ENCODE measurements at regions not wholly inside any gene's neighbourhood (a gene's known extent, or its start where the extent isn't known, plus 50 kb on each side); places are given as distances from the start of the nearest gene placed in this dataset.

DNA sequence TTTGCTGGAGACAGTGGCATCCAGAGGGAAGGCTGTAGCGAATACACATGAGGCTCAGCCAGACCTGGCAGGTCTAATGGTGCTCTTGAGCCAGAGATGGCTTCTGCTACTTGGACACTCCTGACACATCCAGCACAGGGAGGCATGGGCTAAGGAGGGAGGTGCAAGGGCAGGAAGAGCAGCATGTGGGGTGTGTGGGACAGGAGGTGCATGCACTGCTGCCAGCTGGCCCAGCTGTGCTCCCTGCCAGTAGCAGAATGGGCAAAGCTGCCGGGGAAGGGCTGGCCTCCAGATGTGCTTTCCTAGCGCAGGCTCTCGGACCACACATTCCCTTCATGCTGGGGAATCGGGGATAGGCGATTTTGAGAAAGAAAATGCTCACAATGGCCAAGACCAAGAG lies 309.2 kb downstream of the CDC5L start:
- DNase-seq (ENCODE audit: extremely low read depth, insufficient read length) = no peak
- no peaks in the 10 kb centered on the region for H3K27me3 ChIP-seq (replicated peaks; ENCODE audit: control insufficient read depth, insufficient read depth, low read length)
- no peak overlapping the region for H3K4me3 ChIP-seq (replicated peaks; ENCODE audit: low read depth, low read length)
- TF ChIP-seq, protein P1, sequence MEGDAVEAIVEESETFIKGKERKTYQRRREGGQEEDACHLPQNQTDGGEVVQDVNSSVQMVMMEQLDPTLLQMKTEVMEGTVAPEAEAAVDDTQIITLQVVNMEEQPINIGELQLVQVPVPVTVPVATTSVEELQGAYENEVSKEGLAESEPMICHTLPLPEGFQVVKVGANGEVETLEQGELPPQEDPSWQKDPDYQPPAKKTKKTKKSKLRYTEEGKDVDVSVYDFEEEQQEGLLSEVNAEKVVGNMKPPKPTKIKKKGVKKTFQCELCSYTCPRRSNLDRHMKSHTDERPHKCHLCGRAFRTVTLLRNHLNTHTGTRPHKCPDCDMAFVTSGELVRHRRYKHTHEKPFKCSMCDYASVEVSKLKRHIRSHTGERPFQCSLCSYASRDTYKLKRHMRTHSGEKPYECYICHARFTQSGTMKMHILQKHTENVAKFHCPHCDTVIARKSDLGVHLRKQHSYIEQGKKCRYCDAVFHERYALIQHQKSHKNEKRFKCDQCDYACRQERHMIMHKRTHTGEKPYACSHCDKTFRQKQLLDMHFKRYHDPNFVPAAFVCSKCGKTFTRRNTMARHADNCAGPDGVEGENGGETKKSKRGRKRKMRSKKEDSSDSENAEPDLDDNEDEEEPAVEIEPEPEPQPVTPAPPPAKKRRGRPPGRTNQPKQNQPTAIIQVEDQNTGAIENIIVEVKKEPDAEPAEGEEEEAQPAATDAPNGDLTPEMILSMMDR (IDR thresholded peaks at IDR 0.05; ENCODE audit: insufficient read depth, low read length, poor library complexity, severe bottlenecking) = no peak
- H3K36me3 ChIP-seq (ENCODE audit: control insufficient read depth, insufficient read depth, low read length) = no peaks in the 10 kb centered on the region

- Histone ChIP-seq H3K27me3 (replicated peaks; ENCODE audit: control insufficient read depth, insufficient read depth, low read length) (no peaks in the 10 kb centered on the region), H3K4me3 (replicated peaks; ENCODE audit: low read depth, low read length) (no peak overlapping the region), H3K36me3 (ENCODE audit: control insufficient read depth, insufficient read depth, low read length) (no peaks in the 10 kb centered on the region)
- DNase-seq (ENCODE audit: extremely low read depth, insufficient read length) = no peak
- TF ChIP-seq, protein P1 (IDR thresholded peaks at IDR 0.05; ENCODE audit: insufficient read depth, low read length, poor library complexity, severe bottlenecking) = no peak
Measured at GRCh38 chr6:44697327-44697726, 309.8 kb downstream of the CDC5L start.

GRCh38 chr6:44698602-44699001 lies 311.1 kb downstream of the CDC5L start:
- TF ChIP-seq, protein P1 (IDR thresholded peaks at IDR 0.05; ENCODE audit: insufficient read depth, low read length, poor library complexity, severe bottlenecking) = no peak
- Histone ChIP-seq H3K4me3 (replicated peaks; ENCODE audit: low read depth, low read length) (no peak overlapping the region), H3K27me3 (replicated peaks; ENCODE audit: control insufficient read depth, insufficient read depth, low read length) (no peaks in the 10 kb centered on the region), H3K36me3 (ENCODE audit: control insufficient read depth, insufficient read depth, low read length) (no peaks in the 10 kb centered on the region)
- no peak for DNase-seq (ENCODE audit: extremely low read depth, insufficient read length)

GRCh38 chr6:44699082-44699481 lies 311.6 kb downstream of the CDC5L start:
- no peaks in the 10 kb centered on the region for H3K27me3 ChIP-seq (replicated peaks; ENCODE audit: control insufficient read depth, insufficient read depth, low read length)

DNA sequence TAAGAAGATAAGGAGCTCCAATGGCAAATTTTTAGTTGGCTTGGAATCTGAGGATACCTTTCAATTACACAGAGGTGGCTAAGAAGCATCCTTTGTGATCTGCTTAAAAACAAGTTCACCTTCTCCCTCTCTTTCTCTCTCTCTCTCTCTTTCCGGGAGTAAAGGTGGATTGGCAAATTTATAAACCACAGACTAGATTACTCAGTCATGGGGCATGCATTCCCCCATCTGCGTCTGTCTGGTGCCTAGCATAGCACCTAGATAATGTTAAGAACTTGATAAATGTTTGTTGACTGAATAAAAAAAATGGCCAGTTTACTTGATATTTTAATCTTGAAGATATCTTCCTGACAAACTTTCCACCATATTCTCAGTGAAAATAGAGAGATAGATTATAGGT lies 312.3 kb downstream of the CDC5L start:
- TF ChIP-seq, protein P1 (IDR thresholded peaks at IDR 0.05; ENCODE audit: insufficient read depth, low read length, poor library complexity, severe bottlenecking) = no peak
- no peaks in the 10 kb centered on the region for H3K27me3 ChIP-seq (replicated peaks; ENCODE audit: control insufficient read depth, insufficient read depth, low read length)
- H3K4me3 ChIP-seq (replicated peaks; ENCODE audit: low read depth, low read length) = no peak overlapping the region
- DNase-seq (ENCODE audit: extremely low read depth, insufficient read length) = no peak
- no peaks in the 10 kb centered on the region for H3K36me3 ChIP-seq (ENCODE audit: control insufficient read depth, insufficient read depth, low read length)

More at GRCh38 chr6:44699082-44699481, 311.6 kb downstream of the CDC5L start:
- TF ChIP-seq, protein P1 (IDR thresholded peaks at IDR 0.05; ENCODE audit: insufficient read depth, low read length, poor library complexity, severe bottlenecking) = no peak
- no peaks in the 10 kb centered on the region for H3K36me3 ChIP-seq (ENCODE audit: control insufficient read depth, insufficient read depth, low read length)
- no peak for DNase-seq (ENCODE audit: extremely low read depth, insufficient read length)
- H3K4me3 ChIP-seq (replicated peaks; ENCODE audit: low read depth, low read length) = no peak overlapping the region

GRCh38 chr6:44700422-44700821 lies 312.9 kb downstream of the CDC5L start:
- TF ChIP-seq, protein P1 (IDR thresholded peaks at IDR 0.05; ENCODE audit: insufficient read depth, low read length, poor library complexity, severe bottlenecking) = no peak
- no peak for DNase-seq (ENCODE audit: extremely low read depth, insufficient read length)
- no peaks in the 10 kb centered on the region for H3K27me3 ChIP-seq (replicated peaks; ENCODE audit: control insufficient read depth, insufficient read depth, low read length)
- H3K36me3 ChIP-seq (ENCODE audit: control insufficient read depth, insufficient read depth, low read length) = no peaks in the 10 kb centered on the region
- H3K4me3 ChIP-seq (replicated peaks; ENCODE audit: low read depth, low read length) = no peak overlapping the region
